Retinal pigment epithelial cell (primary cell): ENCODE measurements at regions not wholly inside any gene's neighbourhood (a gene's known extent, or its start where the extent isn't known, plus 50 kb on each side); places are given as distances from the start of the nearest gene placed in this dataset.

Experiments
- DNase-seq: peaks from one replicate; pipeline ENCODE4 v3.0.0-alpha.2; 2010; ENCODE audit warnings: low read depth
- H3K4me3 ChIP-seq: 2 replicates; pipeline ENCODE4 v1.5.1; 2011; ENCODE audit warnings: mild to moderate bottlenecking, low read length, control low read depth, moderate library complexity
- TF ChIP-seq, protein P1 (sequence below): conservative IDR thresholded peaks from 2 replicates; pipeline ENCODE4 v1.5.1; 2011; ENCODE audit warnings: low read depth, low read length, control low read depth, inconsistent platforms

DNA sequence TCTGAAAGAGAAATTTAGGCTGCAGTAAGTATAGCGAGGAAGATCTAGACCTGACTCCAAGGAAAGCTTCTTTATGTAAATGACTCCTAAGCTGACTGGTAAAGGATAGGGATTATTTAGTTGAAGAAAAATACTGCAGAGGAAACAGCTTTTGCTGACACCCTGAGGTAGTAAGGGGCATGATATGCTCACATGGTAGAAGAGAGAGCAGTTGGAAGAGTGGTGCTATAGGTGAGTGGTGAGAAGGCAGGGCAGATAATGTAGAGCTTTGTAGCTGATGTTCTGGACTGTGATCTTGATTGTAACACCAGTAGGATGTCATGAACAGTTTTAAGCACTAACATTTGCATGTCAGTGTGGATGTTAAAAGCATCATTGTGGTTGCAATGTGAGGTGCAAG lies 639.1 kb upstream of the SLC39A10 start:
- TF ChIP-seq, protein P1, sequence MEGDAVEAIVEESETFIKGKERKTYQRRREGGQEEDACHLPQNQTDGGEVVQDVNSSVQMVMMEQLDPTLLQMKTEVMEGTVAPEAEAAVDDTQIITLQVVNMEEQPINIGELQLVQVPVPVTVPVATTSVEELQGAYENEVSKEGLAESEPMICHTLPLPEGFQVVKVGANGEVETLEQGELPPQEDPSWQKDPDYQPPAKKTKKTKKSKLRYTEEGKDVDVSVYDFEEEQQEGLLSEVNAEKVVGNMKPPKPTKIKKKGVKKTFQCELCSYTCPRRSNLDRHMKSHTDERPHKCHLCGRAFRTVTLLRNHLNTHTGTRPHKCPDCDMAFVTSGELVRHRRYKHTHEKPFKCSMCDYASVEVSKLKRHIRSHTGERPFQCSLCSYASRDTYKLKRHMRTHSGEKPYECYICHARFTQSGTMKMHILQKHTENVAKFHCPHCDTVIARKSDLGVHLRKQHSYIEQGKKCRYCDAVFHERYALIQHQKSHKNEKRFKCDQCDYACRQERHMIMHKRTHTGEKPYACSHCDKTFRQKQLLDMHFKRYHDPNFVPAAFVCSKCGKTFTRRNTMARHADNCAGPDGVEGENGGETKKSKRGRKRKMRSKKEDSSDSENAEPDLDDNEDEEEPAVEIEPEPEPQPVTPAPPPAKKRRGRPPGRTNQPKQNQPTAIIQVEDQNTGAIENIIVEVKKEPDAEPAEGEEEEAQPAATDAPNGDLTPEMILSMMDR: no peak

GRCh38 chr2:195016841-195017240 lies 640.2 kb upstream of the SLC39A10 start:
- TF ChIP-seq, protein P1: no peak
- DNase-seq: no peak
- H3K4me3 ChIP-seq: no peak overlapping the region

More for the DNA sequence above, 639.1 kb upstream of the SLC39A10 start:
- no peak overlapping the region for H3K4me3 ChIP-seq
- no peak for DNase-seq

- no peak overlapping the region for H3K4me3 ChIP-seq
- no peak for DNase-seq
Observed at GRCh38 chr2:195009202-195009601, 647.8 kb upstream of the SLC39A10 start.

GRCh38 chr2:195006856-195007255 lies 650.2 kb upstream of the SLC39A10 start:
- no peak for DNase-seq
- TF ChIP-seq, protein P1: no peak
- no peak overlapping the region for H3K4me3 ChIP-seq

More at GRCh38 chr2:195009202-195009601, 647.8 kb upstream of the SLC39A10 start:
- TF ChIP-seq, protein P1: no peak

GRCh38 chr2:195003881-195004471 lies 653.0 kb upstream of the SLC39A10 start:
- no peak overlapping the region for H3K4me3 ChIP-seq
- TF ChIP-seq, protein P1: no peak
- no peak for DNase-seq

DNA sequence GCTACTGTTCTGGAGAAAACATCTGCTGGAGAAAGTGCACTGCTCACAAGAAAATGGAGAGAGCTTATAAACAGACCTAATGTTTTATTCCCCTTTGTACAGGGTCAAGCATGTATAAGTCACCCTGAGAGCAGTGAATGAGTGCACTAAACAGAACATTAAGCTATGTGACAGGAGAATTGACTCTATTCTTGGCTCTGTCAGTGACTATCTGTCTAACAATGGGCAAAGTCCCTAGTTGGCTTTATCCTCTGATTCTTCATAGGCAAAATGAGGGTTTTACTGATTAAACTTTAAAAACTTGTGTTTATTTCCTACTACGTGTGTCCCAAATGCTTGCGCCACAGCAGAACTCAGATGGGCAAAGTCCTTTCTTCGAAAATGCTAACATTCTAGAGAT lies 655.1 kb upstream of the SLC39A10 start:
- DNase-seq: no peak
- TF ChIP-seq, protein P1: no peak
- no peak overlapping the region for H3K4me3 ChIP-seq

DNA sequence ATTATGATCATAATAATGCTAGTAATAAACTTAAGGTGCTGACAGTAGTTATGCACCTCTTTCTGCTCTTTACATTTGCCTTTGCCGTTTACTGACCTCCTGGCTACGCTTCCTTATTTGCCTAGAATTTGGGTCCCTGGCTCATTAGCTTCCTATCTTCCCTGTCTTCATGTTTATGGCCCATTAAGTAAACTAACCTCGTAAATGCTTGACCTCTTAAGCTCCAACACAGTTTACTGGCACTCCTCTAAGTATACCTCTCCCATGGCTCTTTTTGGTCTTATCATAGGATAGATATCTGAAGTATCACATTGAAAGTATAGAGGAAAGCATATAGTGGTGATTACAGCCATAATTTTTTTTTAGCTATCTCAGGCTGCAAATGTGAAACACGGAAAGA lies 657.3 kb upstream of the SLC39A10 start:
- no peak overlapping the region for H3K4me3 ChIP-seq
- no peak for DNase-seq
- TF ChIP-seq, protein P1: no peak
